Motor neuron (in vitro differentiated cells): ENCODE measurements at regions not wholly inside any gene's neighbourhood (a gene's known extent, or its start where the extent isn't known, plus 50 kb on each side); places are given as distances from the start of the nearest gene placed in this dataset.
A peak's percentile ranks its signal among the peaks of the same experiment; 100 is the strongest.

Source experiments
- ATAC-seq, 8 experiments: fragments of 200-7000 bp; cut with Tn5 transposase; replicated peaks in 6 of 8; 2 replicates each; pipeline ENCODE4 v1.8.0; 2021; ENCODE audit warnings: mild to moderate bottlenecking in 8 of 8, moderate library complexity in 8 of 8
- H3K27ac ChIP-seq, 2 donors: fragments of 250-450 bp; sonication (Bioruptor Pico); 2 replicates each; pipeline ENCODE4 v1.9.0; 2021; ENCODE audit warnings: antibody characterized with exemption in 2 of 2, mild to moderate bottlenecking in 2 of 2, moderate library complexity in 1 of 2
- H3K4me1 ChIP-seq, 2 donors: fragments of 250-450 bp; sonication (Bioruptor Pico); replicated peaks in 1 of 2; 2 replicates each; pipeline ENCODE4 v1.6.1; 2021; ENCODE audit warnings: antibody characterized with exemption in 2 of 2, mild to moderate bottlenecking in 2 of 2, moderate library complexity in 1 of 2
- H3K4me3 ChIP-seq, 5 donors: fragments of 250-450 bp; sonication (Bioruptor Pico); 2 replicates each; pipeline ENCODE4 v1.9.0; 2021; ENCODE audit warnings: antibody characterized with exemption in 5 of 5, mild to moderate bottlenecking in 5 of 5, moderate library complexity in 4 of 5
- WGBS, 10 experiments: fragments of 450-650 bp; shearing (Covaris generic); methylation state at CpG; one replicate each; pipeline ENCODE4 v1.0.0; 2022; 5-methylcytosine and 5-hydroxymethylcytosine counted together
- in situ Hi-C, 9 experiments: fragments of 400-800 bp; cut with MboI; loops; one replicate each; pipeline ENCODE4 v1.15.0; 2021; ENCODE audit warnings: low sequenced_read_pairs in 9 of 9, low pct_unique_long_range_greater_than_20kb in 2 of 9; ENCODE audit not compliant: unreplicated experiment in 9 of 9

DNA sequence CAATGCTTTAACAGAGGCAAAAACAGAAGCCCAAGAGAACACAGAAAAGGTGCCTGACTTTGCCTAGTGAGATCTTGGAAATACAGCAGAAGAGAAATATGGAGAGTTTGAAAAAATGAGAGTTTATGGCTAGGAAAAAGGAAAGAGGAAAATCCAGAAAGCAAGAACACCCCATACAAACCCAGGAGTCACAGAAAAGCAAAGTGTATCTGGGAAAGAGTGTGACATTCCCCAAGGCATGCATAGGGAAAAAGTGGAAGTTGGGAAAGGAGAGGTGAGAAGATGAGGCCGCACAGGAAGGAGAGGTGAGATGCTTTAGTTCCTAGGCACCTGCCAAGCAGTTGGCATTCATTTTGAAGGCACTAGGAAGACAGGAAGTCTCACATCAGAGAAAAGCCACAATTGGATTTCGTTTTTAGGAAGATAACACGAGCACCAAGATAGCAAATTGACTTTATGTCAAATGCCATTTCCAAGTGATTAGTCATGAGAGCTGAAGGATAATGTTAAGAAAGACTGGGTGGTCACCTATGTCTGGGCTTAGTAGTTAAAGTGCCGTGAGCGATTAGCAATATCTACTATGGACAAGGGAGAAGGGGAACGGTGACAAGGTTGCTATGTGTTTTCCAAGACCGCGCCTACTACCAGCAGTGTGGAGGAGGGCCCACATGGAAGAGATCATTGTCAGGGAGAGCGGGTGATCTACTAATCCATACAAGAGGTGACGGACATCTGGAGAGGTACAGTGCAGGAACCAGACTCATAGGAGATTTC, 224.1 kb upstream of the PARD3B start:
- Histone ChIP-seq H3K27ac (no peak overlapping the region), H3K4me1 (peaks cover 0 to 7% of the 10 kb centered on the region in 2 donors), H3K4me3 (no peak overlapping the region)
- no peak for ATAC-seq
- in situ Hi-C loops = loop anchor here in 3 of 9 experiments (25.0 kb wide), 3 partner anchors 541 to 1616 kb away; partner anchors contain the start of gene NRP2 (in 1 of the 3)
- 70 to 100% (median 89%) methylated on average over 1 to 8 of the region's 10 CpGs; no CpG with 5 or more reads in 1 of the 10 experiments for WGBS, 10 experiments

DNA sequence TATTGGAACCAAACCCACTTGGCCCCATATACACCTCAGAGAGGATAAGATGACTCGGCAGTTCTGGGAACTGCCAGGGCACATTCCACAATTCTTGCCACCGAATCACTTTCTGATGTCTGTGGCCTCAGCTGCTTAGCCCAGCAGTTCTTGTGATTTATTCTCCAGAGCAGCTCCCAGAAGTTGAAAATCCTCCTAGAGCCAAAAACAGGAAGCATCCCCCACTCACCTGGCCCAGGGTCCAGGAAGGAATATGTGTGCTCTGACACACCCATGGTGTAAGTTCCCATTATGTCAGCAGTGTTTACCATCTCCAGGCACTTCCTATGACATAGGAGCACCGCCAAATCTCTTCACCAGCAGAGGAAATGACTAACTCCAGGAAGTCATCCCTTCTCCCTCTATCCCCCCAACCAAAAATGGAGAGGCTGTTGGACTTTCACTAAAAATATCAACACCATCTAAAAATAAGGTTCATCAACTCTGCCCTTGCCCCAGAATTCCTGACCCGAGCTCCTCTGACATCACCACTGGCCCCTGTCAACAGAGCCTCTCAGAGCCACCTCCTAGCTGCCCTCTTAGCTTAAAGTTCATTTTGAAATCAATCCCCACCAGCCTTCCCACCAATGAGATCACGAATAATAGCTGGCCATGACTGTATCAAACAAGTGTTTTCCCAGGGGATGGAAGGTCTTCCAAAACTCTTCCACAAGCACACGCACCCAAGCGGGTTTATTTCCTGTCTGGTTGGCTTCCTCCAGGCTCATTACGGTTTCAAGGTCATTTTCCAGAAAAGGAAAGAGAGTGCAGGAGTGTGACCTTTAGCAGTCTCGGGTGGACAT, 223.1 kb upstream of the PARD3B start:
- Histone ChIP-seq H3K4me1 (peaks cover 0 to 7% of the 10 kb centered on the region in 2 donors), H3K27ac (no peak overlapping the region), H3K4me3 (no peak overlapping the region)
- in situ Hi-C loops = loop anchor here in 3 of 9 experiments (25.0 kb wide), 3 partner anchors 540 to 1615 kb away; partner anchors contain the start of gene NRP2 (in 1 of the 3)
- ATAC-seq = no peak
- WGBS, 10 experiments = 40 to 100% (median 94%) methylated on average over 1 to 5 of the region's 9 CpGs; no CpG with 5 or more reads in 1 of the 10 experiments

DNA sequence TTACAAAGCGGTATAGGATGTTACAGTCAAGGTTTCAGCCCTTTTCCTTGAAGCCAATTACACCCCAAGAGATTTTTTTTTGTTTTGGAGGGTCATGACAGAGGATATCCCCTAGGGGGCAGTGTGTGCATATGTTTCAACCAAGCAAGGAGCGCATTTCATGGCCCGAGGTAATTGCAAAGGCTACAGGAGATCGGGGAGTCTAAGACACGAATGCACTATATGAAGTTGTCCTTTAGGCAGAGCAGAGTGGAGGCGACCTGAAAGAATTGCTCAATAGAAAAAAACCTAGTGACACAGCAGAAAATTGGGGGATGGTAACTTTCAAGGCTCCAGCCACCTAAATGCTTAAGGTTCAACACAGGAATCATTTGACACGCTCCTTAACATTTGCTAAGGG, 219.8 kb upstream of the PARD3B start:
- Histone ChIP-seq H3K4me3 (no peak overlapping the region), H3K27ac (no peak overlapping the region)
- in situ Hi-C loops = loop anchor here in 4 of 9 experiments (25.0 kb wide), 2 partner anchors 362 to 1362 kb away; partner anchors contain the start of gene NRP2 (in 2 of the 4)

DNA sequence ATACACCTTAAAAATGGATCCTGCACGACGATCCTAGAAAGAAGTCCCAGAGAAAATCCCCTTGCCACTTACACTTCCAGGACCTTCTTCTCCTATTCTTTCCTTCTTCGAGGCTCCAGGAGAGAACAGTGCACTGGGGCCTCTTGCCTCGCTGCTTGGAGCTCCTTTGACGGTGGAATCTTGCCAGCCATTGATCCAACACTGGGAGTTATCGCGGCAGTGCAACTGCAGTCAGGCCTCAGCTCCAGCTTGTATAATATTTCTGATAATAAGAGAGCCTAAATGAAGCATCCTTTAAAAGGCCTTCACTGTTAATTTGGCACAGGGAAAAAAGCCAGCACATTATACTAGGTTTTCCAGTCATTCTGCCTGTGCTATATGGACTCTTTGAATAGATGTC, 216.9 kb upstream of the PARD3B start:
- ATAC-seq = no peak
- Histone ChIP-seq H3K4me1 (peaks cover 0 to 24% of the 10 kb centered on the region in 2 donors), H3K4me3 (no peak overlapping the region), H3K27ac (no peak overlapping the region)
- in situ Hi-C loops = loop anchor here in 4 of 9 experiments (25.0 kb wide), 2 partner anchors 359 to 1359 kb away; partner anchors contain the start of gene NRP2 (in 2 of the 4)
- WGBS, 10 experiments = 60 to 100% (median 88%) methylated on average over 1 to 6 of the region's 7 CpGs; no CpG with 5 or more reads in 2 of the 10 experiments

More for the DNA sequence above, 219.8 kb upstream of the PARD3B start:
- peaks cover 0 to 23% of the 10 kb centered on the region in 2 donors for H3K4me1 ChIP-seq
- WGBS, 10 experiments = 0 to 39% (median 15%) methylated on average over 1 to 7 of the region's 7 CpGs
- ATAC-seq = peak; percentile 85 to 100 (median 98)

DNA sequence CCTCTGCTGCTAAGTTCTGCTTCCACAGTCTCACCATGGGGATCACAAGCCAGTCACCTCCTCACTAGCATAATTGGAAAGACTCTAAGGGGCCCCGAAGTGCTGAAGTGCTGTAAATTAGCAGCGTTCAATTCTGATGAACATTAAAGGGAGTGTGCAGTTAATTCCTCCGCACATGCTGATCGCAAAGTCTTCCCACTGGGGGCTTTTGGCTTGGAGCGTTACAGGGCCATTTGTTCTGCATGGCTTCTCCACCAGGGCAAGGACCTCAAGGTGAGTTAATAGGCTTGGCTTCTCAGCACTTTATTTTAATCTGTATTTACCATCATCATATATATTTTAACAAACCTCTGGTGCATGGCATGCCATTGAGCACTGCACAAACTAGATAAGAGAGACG, 216.3 kb upstream of the PARD3B start:
- WGBS, 10 experiments = 71 to 100% (median 83%) methylated on average over 1 to 3 of the region's 6 CpGs; no CpG with 5 or more reads in 3 of the 10 experiments
- H3K4me3 ChIP-seq = no peak overlapping the region
- no peak overlapping the region for H3K27ac ChIP-seq
- ATAC-seq = no peak
- H3K4me1 ChIP-seq = peaks cover 0 to 30% of the 10 kb centered on the region in 2 donors
- in situ Hi-C loops = loop anchor here in 4 of 9 experiments (25.0 kb wide), 2 partner anchors 358 to 1358 kb away; partner anchors contain the start of gene NRP2 (in 2 of the 4)

DNA sequence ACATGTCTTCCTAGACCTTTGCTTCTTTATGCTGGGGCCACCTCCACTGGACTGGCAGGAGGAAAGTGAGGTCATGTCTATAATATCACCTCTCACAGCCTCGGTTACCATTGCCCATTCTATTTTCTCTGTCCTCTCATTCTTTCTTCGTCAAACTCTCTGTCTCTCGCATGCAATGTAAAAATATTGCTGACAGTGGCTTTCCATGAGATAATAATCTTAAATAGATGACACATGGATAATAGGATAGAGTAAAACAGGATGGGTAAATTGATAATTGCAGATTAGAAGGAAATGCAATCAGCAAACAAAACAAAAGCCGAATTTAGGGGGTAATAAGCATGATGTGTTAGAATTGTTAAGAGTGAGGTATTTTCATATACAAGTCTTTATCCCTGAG, 215.7 kb upstream of the PARD3B start:
- H3K4me3 ChIP-seq = no peak overlapping the region
- ATAC-seq = no peak
- in situ Hi-C loops = loop anchor here in 4 of 9 experiments (25.0 kb wide), 2 partner anchors 358 to 1358 kb away; partner anchors contain the start of gene NRP2 (in 2 of the 4)
- H3K4me1 ChIP-seq = peaks cover 0 to 30% of the 10 kb centered on the region in 2 donors
- no peak overlapping the region for H3K27ac ChIP-seq
- WGBS, 10 experiments = 60 to 100% (median 82%) methylated on average over 1 to 4 of the region's 4 CpGs; no CpG with 5 or more reads in 1 of the 10 experiments

DNA sequence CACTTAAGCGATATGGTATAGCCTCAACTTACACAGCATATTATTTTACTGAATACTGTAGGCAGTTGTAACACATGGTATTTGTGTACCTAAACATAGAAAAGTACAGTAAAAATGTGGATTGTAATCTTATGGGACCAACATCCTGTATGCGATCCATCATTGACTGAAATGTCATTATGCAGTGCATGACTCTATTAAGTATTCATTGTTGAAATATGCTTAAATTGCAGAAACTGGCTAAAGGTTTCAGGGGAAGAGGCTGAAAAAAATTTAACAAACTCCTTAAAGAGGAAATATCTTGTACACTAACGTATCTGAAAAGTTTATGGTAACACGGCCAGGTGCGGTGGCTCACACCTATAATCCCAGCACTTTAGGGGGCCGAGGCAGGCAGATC, 214.1 kb upstream of the PARD3B start:
- Histone ChIP-seq H3K4me1 (peaks cover 14 to 43% of the 10 kb centered on the region in 2 donors), H3K27ac (no peak overlapping the region), H3K4me3 (no peak overlapping the region)
- no peak for ATAC-seq
- in situ Hi-C loops = loop anchor here in 4 of 9 experiments (10.0 to 25.0 kb wide), 3 partner anchors 214 to 1356 kb away; partner anchors contain the start of genes NRP2 (in 2 of the 4) and PARD3B (in 1 of the 4)
- WGBS, 10 experiments = 67 to 100% (median 93%) methylated on average over 1 to 6 of the region's 6 CpGs

DNA sequence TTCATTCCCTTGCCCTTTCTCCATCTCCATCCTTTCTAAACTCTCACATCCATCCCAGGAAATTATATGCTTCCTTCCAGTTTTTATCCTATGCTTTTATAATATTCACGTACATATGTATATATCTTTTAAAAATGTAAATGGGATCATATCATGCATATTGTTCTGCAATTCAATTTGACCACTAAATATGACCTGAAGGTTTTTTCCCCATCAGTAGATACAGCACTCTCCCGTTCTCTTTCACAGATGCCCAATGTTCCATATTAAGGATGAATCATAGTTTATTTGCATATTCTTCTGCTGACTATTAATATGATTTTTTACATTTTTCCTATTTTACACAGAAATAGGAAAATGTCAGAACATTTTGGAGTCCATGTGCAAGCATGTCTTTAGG, 213.3 kb upstream of the PARD3B start:
- H3K27ac ChIP-seq = no peak overlapping the region
- peaks cover 18 to 47% of the 10 kb centered on the region in 2 donors for H3K4me1 ChIP-seq
- H3K4me3 ChIP-seq = no peak overlapping the region
- ATAC-seq = peak in 1 of 8 experiments; percentile 90
- in situ Hi-C loops = loop anchor here in 4 of 9 experiments (10.0 to 25.0 kb wide), 3 partner anchors 213 to 1355 kb away; partner anchors contain the start of genes NRP2 (in 2 of the 4) and PARD3B (in 1 of the 4)
- 0 to 100% (median 92%) methylated on average over 2 of the region's 2 CpGs for WGBS, 10 experiments

DNA sequence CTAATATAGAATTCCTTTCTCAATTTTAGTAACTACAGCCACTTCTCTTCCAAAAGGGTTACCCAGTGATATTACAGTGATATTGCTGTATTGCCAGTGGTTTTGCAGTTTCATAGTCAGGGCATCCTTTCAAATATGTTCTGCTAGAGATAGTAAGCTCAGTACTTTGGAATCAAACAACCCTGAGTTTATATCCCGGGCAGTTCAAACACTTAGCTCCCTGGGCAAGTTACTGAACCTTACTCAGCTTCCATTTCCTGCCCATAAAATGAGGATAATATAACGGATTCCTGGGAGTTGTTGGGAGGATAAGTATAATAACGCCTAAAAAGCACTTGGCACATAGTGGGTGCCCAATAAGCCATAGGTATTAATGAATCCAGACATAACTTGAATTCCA, 212.6 kb upstream of the PARD3B start:
- no peak for ATAC-seq
- 53 to 100% (median 87%) methylated on average over 1 to 3 of the region's 3 CpGs for WGBS, 10 experiments
- Histone ChIP-seq H3K27ac (no peak overlapping the region), H3K4me1 (peaks cover 18 to 48% of the 10 kb centered on the region in 2 donors), H3K4me3 (no peak overlapping the region)
- in situ Hi-C loops = loop anchor here in 4 of 9 experiments (10.0 to 25.0 kb wide), 3 partner anchors 212 to 1355 kb away; partner anchors contain the start of genes NRP2 (in 2 of the 4) and PARD3B (in 1 of the 4)

DNA sequence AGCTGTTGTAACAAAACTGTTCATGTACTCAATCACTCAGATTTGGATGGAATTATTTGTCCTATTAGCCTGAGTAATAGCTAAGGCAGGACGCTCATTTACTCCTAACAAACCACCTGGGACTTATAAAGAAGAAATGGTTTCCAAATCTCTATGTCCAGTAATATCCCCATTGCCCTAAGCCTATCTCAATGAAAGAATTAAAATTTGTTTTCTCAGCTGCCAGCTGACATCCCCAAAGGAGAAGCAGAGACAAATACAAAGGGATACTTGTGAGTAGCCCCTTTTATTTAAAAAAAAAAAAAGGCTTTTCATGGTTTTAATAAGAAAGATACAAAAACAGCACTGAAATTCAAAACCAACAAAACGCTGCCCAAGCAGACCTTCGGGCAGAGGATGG, 211.4 kb upstream of the PARD3B start:
- WGBS, 10 experiments = 83 to 100% (median 92%) methylated on average over 1 to 3 of the region's 3 CpGs
- no peak overlapping the region for H3K4me3 ChIP-seq
- ATAC-seq = no peak
- in situ Hi-C loops = loop anchor here in 4 of 9 experiments (10.0 to 25.0 kb wide), 3 partner anchors 211 to 1353 kb away; partner anchors contain the start of genes NRP2 (in 2 of the 4) and PARD3B (in 1 of the 4)
- H3K4me1 ChIP-seq = peaks cover 18 to 46% of the 10 kb centered on the region in 2 donors
- no peak overlapping the region for H3K27ac ChIP-seq

DNA sequence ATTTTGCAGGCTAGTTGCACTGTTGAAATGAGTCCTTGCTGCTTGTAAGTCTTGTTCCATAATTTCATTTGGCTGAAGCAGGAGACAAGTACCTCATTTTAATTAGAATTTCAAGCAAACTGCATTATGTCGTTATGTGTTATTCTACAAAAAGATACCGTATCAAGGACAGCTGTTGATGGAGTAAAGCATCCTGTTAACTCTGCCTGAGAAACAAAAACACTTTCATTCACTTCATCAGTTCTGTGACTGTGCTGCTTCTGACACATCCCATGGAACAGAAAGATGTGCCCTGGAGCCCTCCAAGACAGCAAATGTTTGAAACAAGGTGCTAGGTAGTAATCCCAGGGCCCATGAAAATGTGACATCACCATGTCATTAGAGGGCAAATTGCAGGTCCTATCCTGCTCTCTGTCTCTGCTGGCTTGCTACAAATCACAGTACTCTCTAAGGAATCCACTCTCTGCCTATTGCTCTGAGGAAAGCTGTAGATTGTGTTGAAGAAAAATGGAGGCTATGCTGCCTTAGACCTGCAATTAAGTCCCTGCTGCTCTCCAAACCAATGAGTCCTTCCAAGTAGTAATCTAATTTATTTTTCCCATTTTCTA, 209.7 kb upstream of the PARD3B start:
- peak overlapping the region in 1 of 2 donors; percentile 10 for H3K27ac ChIP-seq
- ATAC-seq = peak in 5 of 8 experiments; percentile 88 to 97 (median 96)
- no peak overlapping the region for H3K4me3 ChIP-seq
- 70 to 100% (median 93%) methylated on average over 1 to 2 of the region's 2 CpGs; no CpG with 5 or more reads in 3 of the 10 experiments for WGBS, 10 experiments
- H3K4me1 ChIP-seq = peaks cover 18 to 32% of the 10 kb centered on the region in 2 donors
- in situ Hi-C loops = loop anchor here in 4 of 9 experiments (10.0 to 25.0 kb wide), 3 partner anchors 209 to 1352 kb away; partner anchors contain the start of genes NRP2 (in 2 of the 4) and PARD3B (in 1 of the 4)
